ENCODE measurements at regions not wholly inside any gene's neighbourhood (a gene's known extent, or its start where the extent isn't known, plus 50 kb on each side); places are given as distances from the start of the nearest gene placed in this dataset.

- intact Hi-C loops (cut with micrococcal nuclease) = no loop called here
- Mint-ChIP-seq H3K4me1 (ENCODE audit: insufficient read depth, unreplicated experiment) (no peaks in the 10 kb centered on the region), H3K36me3 (ENCODE audit: insufficient read depth, unreplicated experiment) (no peaks in the 10 kb centered on the region), H3K4me3 (ENCODE audit: unreplicated experiment) (no peak overlapping the region), H3K27ac (ENCODE audit: low read depth, unreplicated experiment) (no peak overlapping the region), H3K9me3 (ENCODE audit: unreplicated experiment) (peaks cover 36% of the 10 kb centered on the region), H3K27me3 (ENCODE audit: insufficient read depth, unreplicated experiment) (no peaks in the 10 kb centered on the region)
- DNase-seq (ENCODE audit: unreplicated experiment) = no peak
- BruUV-seq (replicated peaks) = no TSS peak
- TF ChIP-seq CTCF (IDR thresholded peaks at IDR 0.05; ENCODE audit: unreplicated experiment) = no peak
- CTCF ChIA-PET = interaction anchor here (0.7 to 0.9 kb wide), 2 partner anchors 38 to 307 kb away, joined by 3 to 4 read pairs; no protein-coding TSS in a partner anchor
- POLR2A ChIA-PET = no interaction called here
These were observed 494.0 kb downstream of the LIG4 start for GRCh38 chr13:107721125-107721869.

GRCh38 chr13:107716741-107717140 lies 498.6 kb downstream of the LIG4 start:
- Mint-ChIP-seq H3K36me3 (ENCODE audit: insufficient read depth, unreplicated experiment) (no peaks in the 10 kb centered on the region), H3K4me3 (ENCODE audit: unreplicated experiment) (no peak overlapping the region), H3K27me3 (ENCODE audit: insufficient read depth, unreplicated experiment) (no peaks in the 10 kb centered on the region), H3K27ac (ENCODE audit: low read depth, unreplicated experiment) (no peak overlapping the region), H3K4me1 (ENCODE audit: insufficient read depth, unreplicated experiment) (no peaks in the 10 kb centered on the region), H3K9me3 (ENCODE audit: unreplicated experiment) (peaks cover 21% of the 10 kb centered on the region)
- intact Hi-C loops (cut with micrococcal nuclease) = no loop called here
- TF ChIP-seq CTCF (IDR thresholded peaks at IDR 0.05; ENCODE audit: unreplicated experiment) = no peak
- BruUV-seq (replicated peaks) = no TSS peak
- ChIA-PET CTCF (interaction anchor here (0.6 kb wide), 1 partner anchor 1373 kb away, joined by 4 read pairs; no protein-coding TSS in a partner anchor), POLR2A (interaction anchor here (0.6 kb wide), 1 partner anchor 25 kb away, joined by 3 read pairs; no protein-coding TSS in a partner anchor)
- DNase-seq (ENCODE audit: unreplicated experiment) = no peak

GRCh38 chr13:107716241-107716640 lies 499.1 kb downstream of the LIG4 start:
- POLR2A ChIA-PET = no interaction called here
- CTCF ChIA-PET = no interaction called here
- H3K4me3 Mint-ChIP-seq (ENCODE audit: unreplicated experiment) = no peak overlapping the region
- intact Hi-C loops (cut with micrococcal nuclease) = no loop called here
- H3K27me3 Mint-ChIP-seq (ENCODE audit: insufficient read depth, unreplicated experiment) = no peaks in the 10 kb centered on the region
- BruUV-seq (replicated peaks) = no TSS peak
- no peaks in the 10 kb centered on the region for H3K4me1 Mint-ChIP-seq (ENCODE audit: insufficient read depth, unreplicated experiment)
- peaks cover 22% of the 10 kb centered on the region for H3K9me3 Mint-ChIP-seq (ENCODE audit: unreplicated experiment)
- DNase-seq (ENCODE audit: unreplicated experiment) = no peak
- no peaks in the 10 kb centered on the region for H3K36me3 Mint-ChIP-seq (ENCODE audit: insufficient read depth, unreplicated experiment)
- H3K27ac Mint-ChIP-seq (ENCODE audit: low read depth, unreplicated experiment) = no peak overlapping the region
- TF ChIP-seq CTCF (IDR thresholded peaks at IDR 0.05; ENCODE audit: unreplicated experiment) = no peak

GRCh38 chr13:107715496-107715895 lies 499.8 kb downstream of the LIG4 start:
- POLR2A ChIA-PET = no interaction called here
- CTCF ChIA-PET = no interaction called here
- TF ChIP-seq CTCF (IDR thresholded peaks at IDR 0.05; ENCODE audit: unreplicated experiment) = no peak
- Mint-ChIP-seq H3K27me3 (ENCODE audit: insufficient read depth, unreplicated experiment) (no peaks in the 10 kb centered on the region), H3K4me3 (ENCODE audit: unreplicated experiment) (no peak overlapping the region), H3K9me3 (ENCODE audit: unreplicated experiment) (peaks cover 28% of the 10 kb centered on the region), H3K36me3 (ENCODE audit: insufficient read depth, unreplicated experiment) (no peaks in the 10 kb centered on the region), H3K27ac (ENCODE audit: low read depth, unreplicated experiment) (no peak overlapping the region), H3K4me1 (ENCODE audit: insufficient read depth, unreplicated experiment) (no peaks in the 10 kb centered on the region)
- intact Hi-C loops (cut with micrococcal nuclease) = no loop called here
- DNase-seq (ENCODE audit: unreplicated experiment) = no peak
- no TSS peak for BruUV-seq (replicated peaks)

Measured in MCF 10A (cell line).